ENCODE measurements at regions not wholly inside any gene's neighbourhood (a gene's known extent, or its start where the extent isn't known, plus 50 kb on each side); places are given as distances from the start of the nearest gene placed in this dataset.
A peak's percentile ranks its signal among the peaks of the same experiment; 100 is the strongest.

DNA sequence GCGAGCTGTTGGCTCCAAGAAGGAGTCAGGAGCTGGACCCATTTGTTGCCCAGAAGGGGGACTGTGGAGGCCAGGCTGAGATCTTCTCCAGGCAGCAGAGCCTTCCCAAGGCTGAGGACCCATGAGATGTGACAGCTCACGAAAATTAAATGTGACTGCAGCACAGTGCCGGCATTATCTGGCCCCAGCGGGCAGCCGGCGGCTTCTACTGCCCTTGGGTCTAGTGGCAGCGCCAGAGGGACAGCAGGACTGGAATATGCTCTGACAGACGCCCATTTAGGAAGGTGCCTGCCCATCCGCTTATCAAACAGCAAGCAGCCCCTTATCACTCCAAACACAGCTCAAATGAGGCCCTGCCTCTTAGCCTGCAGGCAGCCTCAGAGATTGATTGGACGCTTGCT is 122.9 kb upstream of the LYZL2 start:
- DNase-seq = no peak
- no peak overlapping the region for H3K27ac ChIP-seq
- in situ Hi-C loops (cut with HindIII; ENCODE audit: low pct_ligation_motif_present, low sequenced_read_pairs) = no loop called here
- TF ChIP-seq, protein P1, sequence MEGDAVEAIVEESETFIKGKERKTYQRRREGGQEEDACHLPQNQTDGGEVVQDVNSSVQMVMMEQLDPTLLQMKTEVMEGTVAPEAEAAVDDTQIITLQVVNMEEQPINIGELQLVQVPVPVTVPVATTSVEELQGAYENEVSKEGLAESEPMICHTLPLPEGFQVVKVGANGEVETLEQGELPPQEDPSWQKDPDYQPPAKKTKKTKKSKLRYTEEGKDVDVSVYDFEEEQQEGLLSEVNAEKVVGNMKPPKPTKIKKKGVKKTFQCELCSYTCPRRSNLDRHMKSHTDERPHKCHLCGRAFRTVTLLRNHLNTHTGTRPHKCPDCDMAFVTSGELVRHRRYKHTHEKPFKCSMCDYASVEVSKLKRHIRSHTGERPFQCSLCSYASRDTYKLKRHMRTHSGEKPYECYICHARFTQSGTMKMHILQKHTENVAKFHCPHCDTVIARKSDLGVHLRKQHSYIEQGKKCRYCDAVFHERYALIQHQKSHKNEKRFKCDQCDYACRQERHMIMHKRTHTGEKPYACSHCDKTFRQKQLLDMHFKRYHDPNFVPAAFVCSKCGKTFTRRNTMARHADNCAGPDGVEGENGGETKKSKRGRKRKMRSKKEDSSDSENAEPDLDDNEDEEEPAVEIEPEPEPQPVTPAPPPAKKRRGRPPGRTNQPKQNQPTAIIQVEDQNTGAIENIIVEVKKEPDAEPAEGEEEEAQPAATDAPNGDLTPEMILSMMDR (IDR thresholded peaks at IDR 0.05; ENCODE audit: low read depth, low read length, missing control alignments) = no peak
- no peaks in the 10 kb centered on the region for H3K36me3 ChIP-seq (replicated peaks)
- H3K4me3 ChIP-seq (ENCODE audit: low read depth, low read length) = no peak overlapping the region
- no peaks in the 10 kb centered on the region for H3K27me3 ChIP-seq (replicated peaks)

DNA sequence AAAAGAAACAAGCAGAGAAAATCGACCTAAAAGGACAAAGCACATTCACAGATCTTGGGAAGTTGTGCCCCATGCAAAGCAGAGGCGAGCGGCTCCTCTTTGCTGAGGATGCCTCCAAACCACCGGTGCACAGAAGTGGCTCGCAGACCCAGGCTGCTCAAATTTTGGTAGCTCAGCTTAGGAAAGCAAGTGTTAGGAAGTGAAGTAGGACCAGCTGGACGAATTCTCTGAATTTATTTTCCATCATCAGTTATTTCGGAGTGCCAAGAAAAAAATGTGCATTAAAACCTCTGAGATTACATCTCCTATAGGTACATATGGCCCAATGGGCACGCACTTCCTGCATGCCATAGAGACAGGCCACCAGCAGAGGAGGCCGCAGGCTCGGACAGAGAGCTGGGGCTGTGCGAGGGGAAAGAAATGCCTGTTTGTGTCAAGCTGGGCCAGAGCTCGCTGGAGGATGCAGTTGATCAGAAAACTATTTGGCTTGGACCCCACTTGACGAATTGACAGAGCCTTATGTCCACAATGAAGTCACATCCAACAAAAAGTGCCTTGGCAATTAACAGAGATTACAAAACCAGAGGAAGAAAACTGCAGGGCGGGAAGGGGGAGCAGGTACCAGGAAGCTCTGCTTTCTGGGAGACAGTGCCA is 122.3 kb upstream of the LYZL2 start:
- DNase-seq = peak; percentile 53
- in situ Hi-C loops (cut with HindIII; ENCODE audit: low pct_ligation_motif_present, low sequenced_read_pairs) = no loop called here
- TF ChIP-seq, protein P1 (IDR thresholded peaks at IDR 0.05; ENCODE audit: low read depth, low read length, missing control alignments) = peak; percentile 96
- Histone ChIP-seq H3K27ac (no peak overlapping the region), H3K36me3 (replicated peaks) (no peaks in the 10 kb centered on the region), H3K27me3 (replicated peaks) (no peaks in the 10 kb centered on the region), H3K4me3 (ENCODE audit: low read depth, low read length) (no peak overlapping the region)

GRCh38 chr10:30750971-30751677 is 121.6 kb upstream of the LYZL2 start:
- H3K4me3 ChIP-seq (ENCODE audit: low read depth, low read length) = no peak overlapping the region
- no peaks in the 10 kb centered on the region for H3K36me3 ChIP-seq (replicated peaks)
- H3K27me3 ChIP-seq (replicated peaks) = no peaks in the 10 kb centered on the region
- no peak for DNase-seq
- no peak overlapping the region for H3K27ac ChIP-seq
- TF ChIP-seq, protein P1 (IDR thresholded peaks at IDR 0.05; ENCODE audit: low read depth, low read length, missing control alignments) = no peak
- in situ Hi-C loops (cut with HindIII; ENCODE audit: low pct_ligation_motif_present, low sequenced_read_pairs) = no loop called here

GRCh38 chr10:30749385-30749784 is 119.8 kb upstream of the LYZL2 start:
- in situ Hi-C loops (cut with HindIII; ENCODE audit: low pct_ligation_motif_present, low sequenced_read_pairs) = no loop called here
- DNase-seq = no peak
- no peak overlapping the region for H3K27ac ChIP-seq
- TF ChIP-seq, protein P1 (IDR thresholded peaks at IDR 0.05; ENCODE audit: low read depth, low read length, missing control alignments) = no peak
- H3K27me3 ChIP-seq (replicated peaks) = no peaks in the 10 kb centered on the region
- no peaks in the 10 kb centered on the region for H3K36me3 ChIP-seq (replicated peaks)
- no peak overlapping the region for H3K4me3 ChIP-seq (ENCODE audit: low read depth, low read length)

DNA sequence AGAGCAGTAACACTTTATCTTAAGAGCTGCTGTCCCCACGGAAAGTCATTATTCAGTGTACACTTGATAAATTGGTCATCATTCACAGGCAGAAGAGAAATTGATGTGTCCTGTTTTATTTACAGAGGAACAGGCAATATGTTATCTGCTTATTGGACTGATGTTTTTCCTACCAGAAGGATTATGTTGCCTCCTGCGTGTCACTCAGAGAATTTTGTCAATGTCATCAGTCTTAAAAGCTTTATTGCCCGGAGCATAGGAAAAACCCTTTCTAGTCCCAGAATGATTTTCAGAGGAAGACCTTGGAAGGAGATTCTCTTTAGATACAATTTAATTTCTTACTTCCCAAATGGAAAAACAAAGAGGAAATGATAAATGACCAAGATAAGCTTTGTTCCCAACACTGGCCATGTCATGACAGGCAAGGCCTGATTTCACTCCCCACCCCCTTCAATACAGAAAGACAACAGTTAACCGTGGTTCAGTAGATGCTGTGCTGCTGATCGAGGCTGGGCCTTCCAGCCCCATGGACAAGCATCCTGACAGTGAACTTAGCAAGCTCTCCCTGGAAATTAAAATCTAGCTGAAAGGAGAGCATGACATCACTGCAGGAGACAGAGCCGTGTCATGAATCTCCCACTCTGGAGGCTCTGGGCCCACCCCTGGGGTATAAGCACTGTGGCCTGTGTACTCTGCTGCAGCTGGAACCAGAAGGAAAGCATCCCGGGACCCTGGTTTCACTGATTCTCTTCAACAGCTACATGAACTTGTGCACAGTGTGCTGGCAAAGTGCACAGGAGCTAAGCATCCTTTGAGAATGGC is 118.8 kb upstream of the LYZL2 start:
- TF ChIP-seq, protein P1 (IDR thresholded peaks at IDR 0.05; ENCODE audit: low read depth, low read length, missing control alignments) = no peak
- Histone ChIP-seq H3K36me3 (replicated peaks) (no peaks in the 10 kb centered on the region), H3K4me3 (ENCODE audit: low read depth, low read length) (no peak overlapping the region), H3K27me3 (replicated peaks) (no peaks in the 10 kb centered on the region), H3K27ac (no peak overlapping the region)
- DNase-seq = no peak
- in situ Hi-C loops (cut with HindIII; ENCODE audit: low pct_ligation_motif_present, low sequenced_read_pairs) = no loop called here

All from brain microvascular endothelial cell (primary cell).